ENCODE measurements at regions not wholly inside any gene's neighbourhood (a gene's known extent, or its start where the extent isn't known, plus 50 kb on each side); places are given as distances from the start of the nearest gene placed in this dataset.

DNA sequence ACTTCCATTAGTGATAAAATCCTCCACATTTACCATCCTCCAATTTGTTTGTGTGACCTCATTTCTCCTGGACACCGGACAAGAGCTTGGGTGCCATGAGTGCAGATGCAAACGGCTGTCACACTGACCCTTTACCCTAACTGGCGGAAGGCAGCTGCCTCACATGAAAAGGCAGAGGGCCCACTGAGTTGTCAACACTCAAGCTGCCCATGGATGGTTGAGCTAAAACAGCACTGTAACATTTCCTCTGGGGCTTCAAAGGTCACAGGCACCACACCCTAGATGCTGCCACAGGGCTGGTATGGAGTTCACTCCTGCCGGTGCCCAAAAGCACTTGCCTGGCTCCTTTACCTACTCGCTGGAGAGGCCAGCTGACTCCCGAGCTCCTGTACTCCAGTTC lies 653.4 kb downstream of the KCNT2 start:
- TF ChIP-seq POLR2AphosphoS5 (IDR thresholded peaks at IDR 0.05; ENCODE audit: low read depth, low read length) = no peak
- no peak for TF ChIP-seq TAF1 (IDR thresholded peaks at IDR 0.05; ENCODE audit: low read depth, low read length)
- TF ChIP-seq POLR2A (IDR thresholded peaks at IDR 0.05; ENCODE audit: low read depth, low read length) = no peak
- TF ChIP-seq PAX5 (IDR thresholded peaks at IDR 0.05; ENCODE audit: insufficient read depth, low read length, severe bottlenecking) = no peak
- no peak for TF ChIP-seq POU2F2 (IDR thresholded peaks at IDR 0.05; ENCODE audit: low read depth, low read length)
